ENCODE measurements at regions not wholly inside any gene's neighbourhood (a gene's known extent, or its start where the extent isn't known, plus 50 kb on each side); places are given as distances from the start of the nearest gene placed in this dataset.

DNA sequence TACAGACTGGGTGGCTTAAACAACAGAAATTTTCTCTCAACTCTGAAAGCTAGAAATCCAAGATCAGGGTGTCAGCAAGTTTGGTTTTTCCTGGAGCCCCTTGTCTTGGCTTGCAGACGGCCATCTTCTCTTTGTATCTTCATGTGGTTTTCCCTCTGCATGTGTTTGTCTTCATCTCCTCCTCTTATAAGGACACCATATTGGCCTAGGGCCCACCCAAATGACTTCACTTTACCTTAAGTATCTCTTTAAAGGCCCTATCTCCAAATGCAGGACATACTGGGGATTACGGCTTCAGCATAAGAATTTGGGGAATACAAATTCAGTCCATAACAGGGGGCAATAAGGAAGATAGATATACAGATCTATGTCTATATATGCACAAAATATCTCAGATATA is 187.9 kb downstream of the MTCL1 start (continued):
- peak; percentile 41 for TF ChIP-seq TBP (optimal IDR thresholded peaks at IDR 0.05; ENCODE audit: low read depth, low read length)
- TF ChIP-seq, protein P1, sequence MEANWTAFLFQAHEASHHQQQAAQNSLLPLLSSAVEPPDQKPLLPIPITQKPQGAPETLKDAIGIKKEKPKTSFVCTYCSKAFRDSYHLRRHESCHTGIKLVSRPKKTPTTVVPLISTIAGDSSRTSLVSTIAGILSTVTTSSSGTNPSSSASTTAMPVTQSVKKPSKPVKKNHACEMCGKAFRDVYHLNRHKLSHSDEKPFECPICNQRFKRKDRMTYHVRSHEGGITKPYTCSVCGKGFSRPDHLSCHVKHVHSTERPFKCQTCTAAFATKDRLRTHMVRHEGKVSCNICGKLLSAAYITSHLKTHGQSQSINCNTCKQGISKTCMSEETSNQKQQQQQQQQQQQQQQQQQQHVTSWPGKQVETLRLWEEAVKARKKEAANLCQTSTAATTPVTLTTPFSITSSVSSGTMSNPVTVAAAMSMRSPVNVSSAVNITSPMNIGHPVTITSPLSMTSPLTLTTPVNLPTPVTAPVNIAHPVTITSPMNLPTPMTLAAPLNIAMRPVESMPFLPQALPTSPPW (CRISPR knock-in tag; IDR thresholded peaks at IDR 0.05): 0 out of 2 replicates have a peak, but pooled peaks have one; percentile 14
- TF ChIP-seq FOXK1 (CRISPR knock-in tag; IDR thresholded peaks at IDR 0.05; ENCODE audit: borderline replicate concordance): no peak
- no peak for TF ChIP-seq KDM5B (IDR thresholded peaks at IDR 0.05; ENCODE audit: insufficient replicate concordance, low read depth, low read length)
- TF ChIP-seq BCL6 (CRISPR knock-in tag; IDR thresholded peaks at IDR 0.05): no peak
- no peak for TF ChIP-seq ZNF551 (CRISPR knock-in tag; IDR thresholded peaks at IDR 0.05)
- TF ChIP-seq XRCC3 (IDR thresholded peaks at IDR 0.05): no peak
- TF ChIP-seq ARHGAP35 (IDR thresholded peaks at IDR 0.05; ENCODE audit: partially characterized antibody): no peak
- no peak for TF ChIP-seq POLR2H (tag; IDR thresholded peaks at IDR 0.05; ENCODE audit: low read depth)
- TF ChIP-seq ZNF347 (CRISPR knock-in tag; IDR thresholded peaks at IDR 0.05; ENCODE audit: low read depth): no peak
- no peak for TF ChIP-seq SNRNP70 (optimal IDR thresholded peaks at IDR 0.05; ENCODE audit: low read depth, low read length)
- TF ChIP-seq KDM2B (CRISPR knock-in tag; IDR thresholded peaks at IDR 0.05): no peak
- TF ChIP-seq, protein P2, sequence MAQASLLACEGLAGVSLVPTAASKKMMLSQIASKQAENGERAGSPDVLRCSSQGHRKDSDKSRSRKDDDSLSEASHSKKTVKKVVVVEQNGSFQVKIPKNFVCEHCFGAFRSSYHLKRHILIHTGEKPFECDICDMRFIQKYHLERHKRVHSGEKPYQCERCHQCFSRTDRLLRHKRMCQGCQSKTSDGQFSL (CRISPR knock-in tag; IDR thresholded peaks at IDR 0.05): no peak
- TF ChIP-seq, protein P2 (tag; IDR thresholded peaks at IDR 0.05): peak in 1 of 2 experiments; percentile 66; a peak in 1 of 4 replicates
- TF ChIP-seq, protein P3, sequence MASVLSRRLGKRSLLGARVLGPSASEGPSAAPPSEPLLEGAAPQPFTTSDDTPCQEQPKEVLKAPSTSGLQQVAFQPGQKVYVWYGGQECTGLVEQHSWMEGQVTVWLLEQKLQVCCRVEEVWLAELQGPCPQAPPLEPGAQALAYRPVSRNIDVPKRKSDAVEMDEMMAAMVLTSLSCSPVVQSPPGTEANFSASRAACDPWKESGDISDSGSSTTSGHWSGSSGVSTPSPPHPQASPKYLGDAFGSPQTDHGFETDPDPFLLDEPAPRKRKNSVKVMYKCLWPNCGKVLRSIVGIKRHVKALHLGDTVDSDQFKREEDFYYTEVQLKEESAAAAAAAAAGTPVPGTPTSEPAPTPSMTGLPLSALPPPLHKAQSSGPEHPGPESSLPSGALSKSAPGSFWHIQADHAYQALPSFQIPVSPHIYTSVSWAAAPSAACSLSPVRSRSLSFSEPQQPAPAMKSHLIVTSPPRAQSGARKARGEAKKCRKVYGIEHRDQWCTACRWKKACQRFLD (CRISPR knock-in tag; IDR thresholded peaks at IDR 0.05): 0 out of 2 replicates have a peak, but pooled peaks have one; percentile 51
- TF ChIP-seq LARP7 (IDR thresholded peaks at IDR 0.05): no peak
- TF ChIP-seq SP1 (CRISPR knock-in tag; IDR thresholded peaks at IDR 0.05): no peak
- TF ChIP-seq ZNF79 (CRISPR knock-in tag; IDR thresholded peaks at IDR 0.05; ENCODE audit: low read depth): no peak
- TF ChIP-seq NBN (IDR thresholded peaks at IDR 0.05; ENCODE audit: low read depth): no peak
- TF ChIP-seq ZZZ3 (IDR thresholded peaks at IDR 0.05): no peak
- TF ChIP-seq MAZ (CRISPR knock-in tag; conservative IDR thresholded peaks at IDR 0.05 in 1 of 2, IDR thresholded peaks at IDR 0.05 in 1 of 2): peak in 1 of 2 experiments; percentile 40; a peak in 1 of 4 replicates
- TF ChIP-seq HDAC8 (tag; IDR thresholded peaks at IDR 0.05): no peak
- TF ChIP-seq ZNF224 (CRISPR knock-in tag; IDR thresholded peaks at IDR 0.05): no peak
- TF ChIP-seq RB1 (IDR thresholded peaks at IDR 0.05; ENCODE audit: low read depth): peak; percentile 38; the same call in 1 of the 2 replicates
- TF ChIP-seq, protein P4, sequence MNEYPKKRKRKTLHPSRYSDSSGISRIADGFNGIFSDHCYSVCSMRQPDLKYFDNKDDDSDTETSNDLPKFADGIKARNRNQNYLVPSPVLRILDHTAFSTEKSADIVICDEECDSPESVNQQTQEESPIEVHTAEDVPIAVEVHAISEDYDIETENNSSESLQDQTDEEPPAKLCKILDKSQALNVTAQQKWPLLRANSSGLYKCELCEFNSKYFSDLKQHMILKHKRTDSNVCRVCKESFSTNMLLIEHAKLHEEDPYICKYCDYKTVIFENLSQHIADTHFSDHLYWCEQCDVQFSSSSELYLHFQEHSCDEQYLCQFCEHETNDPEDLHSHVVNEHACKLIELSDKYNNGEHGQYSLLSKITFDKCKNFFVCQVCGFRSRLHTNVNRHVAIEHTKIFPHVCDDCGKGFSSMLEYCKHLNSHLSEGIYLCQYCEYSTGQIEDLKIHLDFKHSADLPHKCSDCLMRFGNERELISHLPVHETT (CRISPR knock-in tag; conservative IDR thresholded peaks at IDR 0.05 in 1 of 2, IDR thresholded peaks at IDR 0.05 in 1 of 2): peak in 1 of 2 experiments; percentile 72; a peak in 1 of 4 replicates
- peak; percentile 78 for TF ChIP-seq ARID1B (IDR thresholded peaks at IDR 0.05)

Data from K562 (cell line).